Calu3 (cell line): ENCODE measurements at regions not wholly inside any gene's neighbourhood (a gene's known extent, or its start where the extent isn't known, plus 50 kb on each side); places are given as distances from the start of the nearest gene placed in this dataset.

Source experiments
- BruUV-seq: library from RNA; stranded (reverse); fragments of 400-500 nt; replicated peaks from 2 replicates; lab custom pipeline; 2021; lab: Mats Ljungman, UMichigan
- CTCF ChIA-PET: fragments of 300-600 bp; sonication (Branson Sonifier 250); formaldehyde crosslinking; loops from one replicate; lab custom pipeline; 2022; ENCODE audit warnings: antibody characterized with exemption; lab: Charles Lee
- DNase-seq: peaks from one replicate; pipeline ENCODE4 v3.0.0; 2022
- H3K27ac Mint-ChIP-seq: one replicate; pipeline ENCODE4 v1.8.0; 2022; ENCODE audit warnings: mixed read lengths; ENCODE audit not compliant: unreplicated experiment
- H3K27me3 Mint-ChIP-seq: one replicate; pipeline ENCODE4 v1.8.0; 2022; ENCODE audit warnings: mixed read lengths; ENCODE audit not compliant: unreplicated experiment
- H3K36me3 Mint-ChIP-seq: one replicate; pipeline ENCODE4 v1.8.0; 2022; ENCODE audit warnings: mild to moderate bottlenecking, moderate library complexity, mixed read lengths; ENCODE audit not compliant: insufficient read depth, unreplicated experiment
- H3K4me1 Mint-ChIP-seq: one replicate; pipeline ENCODE4 v1.8.0; 2022; ENCODE audit warnings: mild to moderate bottlenecking, low read depth, mixed read lengths; ENCODE audit not compliant: unreplicated experiment
- H3K4me3 Mint-ChIP-seq: one replicate; pipeline ENCODE4 v1.8.0; 2022; ENCODE audit warnings: mild to moderate bottlenecking, low read depth, moderate library complexity, mixed read lengths; ENCODE audit not compliant: unreplicated experiment
- H3K9me3 Mint-ChIP-seq: one replicate; pipeline ENCODE4 v1.8.0; 2022; ENCODE audit warnings: low read depth, mixed read lengths; ENCODE audit not compliant: unreplicated experiment
- CTCF ChIP-seq: fragments of 200-600 bp; IDR thresholded peaks from one replicate; pipeline ENCODE4 v1.8.0; 2022; ENCODE audit warnings: antibody characterized with exemption; ENCODE audit not compliant: unreplicated experiment
- intact Hi-C: fragments of 100-400 bp; cut with micrococcal nuclease; formaldehyde crosslinking; loops from one replicate; pipeline ENCODE4 v1.10.0; 2022; ENCODE audit not compliant: unreplicated experiment

- Mint-ChIP-seq H3K4me1 (no peaks in the 10 kb centered on the region), H3K27ac (no peak overlapping the region)
- intact Hi-C loops: no loop called here
These were observed 309.5 kb downstream of the TMA16 start for GRCh38 chr4:163804001-163804400.

GRCh38 chr4:163806653-163807052 lies 312.2 kb downstream of the TMA16 start:
- no peak overlapping the region for H3K4me3 Mint-ChIP-seq
- H3K36me3 Mint-ChIP-seq: no peaks in the 10 kb centered on the region
- BruUV-seq: no TSS peak
- TF ChIP-seq CTCF: no peak
- H3K27me3 Mint-ChIP-seq: no peaks in the 10 kb centered on the region
- no peak for DNase-seq
- CTCF ChIA-PET: no interaction called here
- intact Hi-C loops: no loop called here
- H3K9me3 Mint-ChIP-seq: no peaks in the 10 kb centered on the region
- H3K4me1 Mint-ChIP-seq: peaks cover 8% of the 10 kb centered on the region
- H3K27ac Mint-ChIP-seq: no peak overlapping the region

More at GRCh38 chr4:163804001-163804400, 309.5 kb downstream of the TMA16 start:
- Mint-ChIP-seq H3K4me3 (no peak overlapping the region), H3K9me3 (no peaks in the 10 kb centered on the region), H3K27me3 (no peaks in the 10 kb centered on the region), H3K36me3 (no peaks in the 10 kb centered on the region)
- BruUV-seq: no TSS peak
- no peak for DNase-seq
- CTCF ChIA-PET: no interaction called here
- no peak for TF ChIP-seq CTCF

GRCh38 chr4:163808011-163808410 lies 313.5 kb downstream of the TMA16 start:
- no peak for DNase-seq
- no peaks in the 10 kb centered on the region for H3K27me3 Mint-ChIP-seq
- intact Hi-C loops: no loop called here
- H3K4me3 Mint-ChIP-seq: no peak overlapping the region
- peaks cover 8% of the 10 kb centered on the region for H3K4me1 Mint-ChIP-seq
- no peaks in the 10 kb centered on the region for H3K9me3 Mint-ChIP-seq
- H3K36me3 Mint-ChIP-seq: no peaks in the 10 kb centered on the region
- H3K27ac Mint-ChIP-seq: no peak overlapping the region
- BruUV-seq: no TSS peak
- TF ChIP-seq CTCF: no peak
- CTCF ChIA-PET: no interaction called here

- no peak for DNase-seq
- Mint-ChIP-seq H3K4me1 (peaks cover 19% of the 10 kb centered on the region), H3K4me3 (no peak overlapping the region), H3K36me3 (no peaks in the 10 kb centered on the region), H3K27me3 (no peaks in the 10 kb centered on the region), H3K27ac (no peak overlapping the region), H3K9me3 (no peaks in the 10 kb centered on the region)
- TF ChIP-seq CTCF: no peak
- intact Hi-C loops: no loop called here
- CTCF ChIA-PET: interaction anchor here (0.6 kb wide), 1 partner anchor 261 kb away, joined by 5 read pairs; no protein-coding TSS in a partner anchor
- BruUV-seq: no TSS peak
These were observed 316.3 kb downstream of the TMA16 start for GRCh38 chr4:163810755-163811154.
